Neuronal stem cell (in vitro differentiated cells): ENCODE measurements at regions not wholly inside any gene's neighbourhood (a gene's known extent, or its start where the extent isn't known, plus 50 kb on each side); places are given as distances from the start of the nearest gene placed in this dataset.
A peak's percentile ranks its signal among the peaks of the same experiment; 100 is the strongest.

Experiments
- DNase-seq: peaks from one replicate; pipeline ENCODE4 v3.0.0-alpha.2; 2013; ENCODE audit warnings: low spot score
- H2AFZ ChIP-seq: one replicate; pipeline ENCODE4 v1.6.1; 2013; ENCODE audit warnings: mild to moderate bottlenecking, low read length, inconsistent platforms
- H2AK5ac ChIP-seq: 2 replicates; pipeline ENCODE4 v1.6.1; 2013; ENCODE audit warnings: low read depth, mild to moderate bottlenecking, inconsistent platforms, low read length, moderate library complexity, mixed read lengths
- H2BK120ac ChIP-seq: 2 replicates; pipeline ENCODE4 v1.6.1; 2013; ENCODE audit warnings: low read depth, mild to moderate bottlenecking, inconsistent platforms, low read length, moderate library complexity, mixed read lengths
- H2BK12ac ChIP-seq: one replicate; pipeline ENCODE4 v1.6.1; 2013; ENCODE audit warnings: low read length, inconsistent platforms
- H2BK15ac ChIP-seq: 2 replicates; pipeline ENCODE4 v1.6.1; 2013; ENCODE audit warnings: mild to moderate bottlenecking, low read length, inconsistent platforms, mixed read lengths
- H2BK5ac ChIP-seq: one replicate; pipeline ENCODE4 v1.6.1; 2013; ENCODE audit warnings: inconsistent platforms, mild to moderate bottlenecking, low read length, moderate library complexity
- H3K14ac ChIP-seq: one replicate; pipeline ENCODE4 v1.6.1; 2013; ENCODE audit warnings: low read length, inconsistent platforms
- H3K18ac ChIP-seq: 2 replicates; pipeline ENCODE4 v1.6.1; 2013; ENCODE audit warnings: low read length, inconsistent platforms
- H3K23ac ChIP-seq: 2 replicates; pipeline ENCODE4 v1.6.1; 2013; ENCODE audit warnings: low read depth, mild to moderate bottlenecking, mixed read lengths, low read length, inconsistent platforms; ENCODE audit not compliant: poor library complexity
- H3K27ac ChIP-seq: replicated peaks from 3 replicates; pipeline ENCODE4 v1.5.1; 2013; ENCODE audit warnings: low read length, inconsistent platforms
- H3K27me3 ChIP-seq, 3 experiments: 2 replicates each; pipeline ENCODE4 v1.6.1; 2013; ENCODE audit warnings: low read length in 3 of 3, mild to moderate bottlenecking in 2 of 3, inconsistent platforms in 1 of 3, low read depth in 1 of 3, mixed read lengths in 1 of 3, moderate library complexity in 1 of 3; ENCODE audit not compliant: control insufficient read depth in 3 of 3, insufficient read depth in 3 of 3
- H3K36me3 ChIP-seq, 2 donors: replicated peaks in 1 of 2; 2 replicates each; pipeline ENCODE4 v1.6.1; 2013; ENCODE audit warnings: low read length in 2 of 2; ENCODE audit not compliant: control insufficient read depth in 2 of 2, insufficient read depth in 2 of 2
- H3K4ac ChIP-seq: 2 replicates; pipeline ENCODE4 v1.6.1; 2013; ENCODE audit warnings: inconsistent platforms, mild to moderate bottlenecking, low read length, moderate library complexity
- H3K4me1 ChIP-seq, 2 donors: 1 replicate in 1 of 2; 2 replicates in 1 of 2; pipeline ENCODE4 v1.6.1; 2013; ENCODE audit warnings: low read length in 2 of 2, low read depth in 1 of 2; ENCODE audit not compliant: control insufficient read depth in 2 of 2, insufficient read depth in 1 of 2
- H3K4me2 ChIP-seq: one replicate; pipeline ENCODE4 v1.6.1; 2013; ENCODE audit warnings: mild to moderate bottlenecking, low read length, inconsistent platforms; ENCODE audit not compliant: insufficient read depth, poor library complexity, severe bottlenecking
- H3K4me3 ChIP-seq, 2 donors: 2 replicates each; pipeline ENCODE4 v1.5.1; 2013; ENCODE audit warnings: low read length in 2 of 2, mild to moderate bottlenecking in 2 of 2, inconsistent platforms in 1 of 2, moderate library complexity in 1 of 2
- H3K79me1 ChIP-seq: one replicate; pipeline ENCODE4 v1.6.1; 2013; ENCODE audit warnings: low read depth, mild to moderate bottlenecking, inconsistent platforms, low read length, moderate library complexity
- H3K9ac ChIP-seq: one replicate; pipeline ENCODE4 v1.6.1; 2013; ENCODE audit warnings: mild to moderate bottlenecking, low read depth, low read length, inconsistent platforms; ENCODE audit not compliant: poor library complexity
- H3K9me3 ChIP-seq, 2 donors: replicated peaks in 1 of 2; 2 replicates each; pipeline versions ENCODE3 to v1.6.1; 2013; ENCODE audit warnings: low read length in 2 of 2, mild to moderate bottlenecking in 2 of 2, inconsistent platforms in 1 of 2, low read depth in 1 of 2, mixed read lengths in 1 of 2, moderate library complexity in 1 of 2; ENCODE audit not compliant: control insufficient read depth in 2 of 2, insufficient read depth in 1 of 2
- H4K8ac ChIP-seq: one replicate; pipeline ENCODE4 v1.6.1; 2013; ENCODE audit warnings: low read depth, mild to moderate bottlenecking, inconsistent platforms, low read length, moderate library complexity
- H4K91ac ChIP-seq: one replicate; pipeline ENCODE4 v1.6.1; 2013; ENCODE audit warnings: low read length, low read depth, mild to moderate bottlenecking, inconsistent platforms; ENCODE audit not compliant: poor library complexity
- WGBS, 2 donors: extraction: QIAGEN DNeasy Blood & Tissue Kit; methylation state at CpG; one replicate each; pipeline ENCODE4 v1.1.7; 2013; ENCODE audit warnings: missing lambda C conversion rate in 2 of 2, mixed read lengths in 1 of 2; ENCODE audit not compliant: insufficient read length in 2 of 2, insufficient replicate concordance in 1 of 2; ENCODE audit errors: extremely low coverage in 2 of 2; 5-methylcytosine and 5-hydroxymethylcytosine counted together

DNA sequence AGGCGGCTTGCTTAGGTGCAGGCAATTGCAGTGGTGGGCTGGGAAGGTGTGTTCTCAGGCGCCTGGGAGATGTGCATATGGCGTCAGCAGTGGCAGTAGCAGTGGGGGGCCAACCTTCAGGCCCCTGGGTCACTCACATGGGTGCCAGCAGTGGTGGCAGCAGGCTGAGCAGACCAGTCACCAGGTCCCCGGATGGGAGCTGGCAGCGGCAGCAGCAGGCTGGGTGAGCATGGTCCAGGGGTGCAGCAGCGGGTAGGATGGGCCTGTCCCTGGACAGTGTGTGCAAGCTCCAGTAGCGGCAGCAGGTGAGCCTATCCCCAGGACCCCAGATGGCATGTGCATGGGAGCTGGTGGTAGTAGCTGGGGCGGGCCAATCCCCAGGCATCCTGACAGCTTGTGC is 108.5 kb upstream of the TMEM260 start:
- peak overlapping the region; percentile 76 for H3K14ac ChIP-seq
- no peak overlapping the region for H3K27ac ChIP-seq
- WGBS, 2 donors: no CpG with 5 or more reads among the region's 8 CpGs
- no peak for DNase-seq
- no peaks in the 10 kb centered on the region for H3K36me3 ChIP-seq
- peak overlapping the region; percentile 29 for H3K4ac ChIP-seq
- H2BK12ac ChIP-seq: peak overlapping the region; percentile 81
- peak overlapping the region; percentile 54 for H2AK5ac ChIP-seq
- H2BK120ac ChIP-seq: no peak overlapping the region
- no peak overlapping the region for H2BK15ac ChIP-seq
- no peak overlapping the region for H3K4me3 ChIP-seq
- H2BK5ac ChIP-seq: peak overlapping the region; percentile 71
- H3K23ac ChIP-seq: peak overlapping the region; percentile 34
- peak overlapping the region; percentile 80 for H3K18ac ChIP-seq
- H4K91ac ChIP-seq: no peak overlapping the region
- H3K4me2 ChIP-seq: no peak overlapping the region
- no peak overlapping the region for H2AFZ ChIP-seq
- no peaks in the 10 kb centered on the region for H3K9me3 ChIP-seq
- no peak overlapping the region for H3K9ac ChIP-seq
- no peak overlapping the region for H4K8ac ChIP-seq
- no peaks in the 10 kb centered on the region for H3K4me1 ChIP-seq
- H3K79me1 ChIP-seq: no peaks in the 10 kb centered on the region
- no peaks in the 10 kb centered on the region for H3K27me3 ChIP-seq

DNA sequence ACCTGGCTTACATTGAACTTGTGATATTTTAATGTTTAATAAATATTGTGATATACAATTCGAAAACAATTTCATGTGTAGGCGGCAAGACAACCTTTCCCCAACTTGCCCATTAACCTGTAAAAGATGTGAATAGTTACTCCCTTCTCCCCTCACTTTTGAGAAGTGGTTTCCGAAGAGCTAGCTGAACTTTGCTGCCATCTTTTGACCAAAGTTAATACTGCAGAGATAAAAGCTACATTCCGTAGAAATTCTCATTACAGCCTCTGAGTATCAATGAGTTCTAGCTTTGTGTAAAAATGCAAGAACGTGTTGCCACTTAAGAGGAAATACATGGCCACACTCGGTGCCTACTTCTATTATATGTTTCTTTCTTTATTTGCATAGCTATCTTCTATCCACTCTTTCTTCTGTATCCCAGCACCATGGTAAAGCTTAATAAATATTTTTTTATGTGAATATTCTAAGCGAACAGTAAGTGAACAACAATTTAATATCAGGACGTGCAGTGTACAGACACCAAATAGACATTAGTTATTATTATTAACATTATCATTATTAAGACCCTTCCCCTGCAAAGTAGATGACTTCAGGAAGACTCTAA is 105.1 kb upstream of the TMEM260 start:
- Histone ChIP-seq H3K18ac (no peak overlapping the region), H3K4me2 (no peak overlapping the region), H2BK15ac (no peak overlapping the region), H3K4me3 (no peak overlapping the region), H2BK5ac (no peak overlapping the region), H3K79me1 (no peaks in the 10 kb centered on the region), H3K27me3 (peaks cover 0 to 9% (median 0%) of the 10 kb centered on the region in 3 experiments), H4K8ac (no peak overlapping the region), H2BK12ac (no peak overlapping the region), H3K23ac (no peak overlapping the region), H4K91ac (no peak overlapping the region), H2AK5ac (no peak overlapping the region), H3K9me3 (no peaks in the 10 kb centered on the region), H3K9ac (no peak overlapping the region), H3K14ac (no peak overlapping the region), H3K4me1 (no peaks in the 10 kb centered on the region), H3K27ac (no peak overlapping the region), H2BK120ac (no peak overlapping the region), H3K36me3 (no peaks in the 10 kb centered on the region), H2AFZ (no peak overlapping the region), H3K4ac (no peak overlapping the region)
- no CpG with 5 or more reads among the region's 8 CpGs for WGBS, 2 donors
- peak; percentile 56 for DNase-seq

DNA sequence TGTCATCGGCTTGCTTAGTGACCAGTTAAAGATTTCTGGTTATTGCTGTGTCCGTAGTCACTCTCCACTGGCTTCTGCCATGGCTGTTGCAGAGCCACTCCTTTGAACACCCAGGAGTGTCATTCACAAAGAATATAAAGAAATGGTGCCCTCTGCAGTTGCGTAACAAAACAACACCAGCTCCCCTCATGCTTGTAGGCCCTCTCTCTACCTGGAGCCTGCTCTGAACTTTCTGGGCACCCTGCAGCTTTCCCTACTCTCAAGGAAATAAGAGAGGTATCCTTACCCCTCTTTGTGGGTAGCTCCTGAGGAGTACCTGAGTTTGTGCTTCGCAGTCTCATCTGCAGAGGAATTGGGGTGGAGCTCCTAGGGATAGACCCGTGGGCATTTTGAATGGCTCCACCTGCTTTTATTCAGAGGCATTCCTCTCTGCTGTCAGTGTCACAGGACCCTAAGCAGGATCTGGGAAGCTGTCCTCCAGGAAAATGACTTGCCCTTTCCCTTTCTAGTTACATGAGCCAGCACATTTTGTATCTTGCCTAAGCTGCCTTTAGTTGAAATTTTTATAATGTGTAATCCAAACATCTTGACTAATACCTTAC is 97.2 kb upstream of the TMEM260 start:
- Histone ChIP-seq H2BK120ac (no peak overlapping the region), H2BK12ac (no peak overlapping the region), H3K4me2 (no peak overlapping the region), H3K23ac (no peak overlapping the region), H2AFZ (no peak overlapping the region), H3K9ac (no peak overlapping the region), H3K79me1 (no peaks in the 10 kb centered on the region), H4K91ac (no peak overlapping the region), H3K27ac (no peak overlapping the region), H2AK5ac (no peak overlapping the region), H3K18ac (no peak overlapping the region), H3K36me3 (no peaks in the 10 kb centered on the region), H3K9me3 (no peaks in the 10 kb centered on the region), H2BK5ac (no peak overlapping the region), H3K4me1 (no peaks in the 10 kb centered on the region), H3K4me3 (no peak overlapping the region), H2BK15ac (no peak overlapping the region), H4K8ac (no peak overlapping the region), H3K27me3 (peaks cover 0 to 9% (median 0%) of the 10 kb centered on the region in 3 experiments), H3K14ac (no peak overlapping the region), H3K4ac (no peak overlapping the region)
- no CpG with 5 or more reads among the region's 5 CpGs for WGBS, 2 donors
- DNase-seq: no peak

DNA sequence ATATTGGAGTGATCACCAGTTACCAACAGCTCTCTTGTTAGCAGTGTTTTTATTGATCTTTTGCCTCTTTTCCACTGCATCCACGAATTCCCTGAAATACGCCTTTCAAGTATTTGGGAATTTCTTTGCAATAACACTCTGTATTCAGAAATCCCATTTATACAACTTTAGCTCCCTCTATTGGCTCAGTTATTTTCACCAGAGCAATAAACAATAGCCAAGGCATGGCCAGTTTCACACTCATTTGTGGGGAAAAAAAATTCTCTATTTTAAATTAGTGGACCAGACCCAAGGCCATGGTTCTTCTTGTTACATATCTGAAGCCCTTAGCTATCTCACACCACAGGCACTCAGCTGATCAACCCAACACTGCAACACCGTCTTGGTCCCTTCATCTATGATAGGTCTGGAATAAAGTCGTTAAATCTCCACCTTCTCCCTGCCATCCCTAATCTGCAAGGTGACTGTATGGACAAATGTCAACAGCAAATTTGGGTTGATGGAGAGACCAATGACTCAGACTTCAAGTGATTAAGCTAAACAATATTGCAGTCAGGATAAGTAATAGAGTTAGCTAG is 92.4 kb upstream of the TMEM260 start:
- H2BK5ac ChIP-seq: no peak overlapping the region
- H3K9me3 ChIP-seq: no peaks in the 10 kb centered on the region
- no peak for DNase-seq
- no peak overlapping the region for H3K4me3 ChIP-seq
- H3K4me1 ChIP-seq: peaks cover 3% of the 10 kb centered on the region in 2 donors
- H2BK15ac ChIP-seq: no peak overlapping the region
- no peak overlapping the region for H2BK12ac ChIP-seq
- H3K79me1 ChIP-seq: no peaks in the 10 kb centered on the region
- no peak overlapping the region for H2AFZ ChIP-seq
- H3K23ac ChIP-seq: no peak overlapping the region
- no peak overlapping the region for H3K4ac ChIP-seq
- H3K14ac ChIP-seq: no peak overlapping the region
- no peak overlapping the region for H2AK5ac ChIP-seq
- H3K9ac ChIP-seq: no peak overlapping the region
- no peak overlapping the region for H3K18ac ChIP-seq
- H3K27ac ChIP-seq: no peak overlapping the region
- peaks cover 0 to 4% (median 0%) of the 10 kb centered on the region in 3 experiments for H3K27me3 ChIP-seq
- H3K4me2 ChIP-seq: no peak overlapping the region
- no peak overlapping the region for H4K8ac ChIP-seq
- no peak overlapping the region for H2BK120ac ChIP-seq
- H3K36me3 ChIP-seq: no peaks in the 10 kb centered on the region
- H4K91ac ChIP-seq: no peak overlapping the region
- WGBS, 2 donors: no CpG with 5 or more reads among the region's 4 CpGs
